GM19324 (cell line): ENCODE measurements at regions not wholly inside any gene's neighbourhood (a gene's known extent, or its start where the extent isn't known, plus 50 kb on each side); places are given as distances from the start of the nearest gene placed in this dataset.

Experiments
- ATAC-seq: cut with Tn5 transposase; IDR thresholded peaks from one replicate; pipeline ENCODE4 v1.9.1; 2021; ENCODE audit warnings: mild to moderate bottlenecking, moderate library complexity; ENCODE audit not compliant: unreplicated experiment, low FRiP score

DNA sequence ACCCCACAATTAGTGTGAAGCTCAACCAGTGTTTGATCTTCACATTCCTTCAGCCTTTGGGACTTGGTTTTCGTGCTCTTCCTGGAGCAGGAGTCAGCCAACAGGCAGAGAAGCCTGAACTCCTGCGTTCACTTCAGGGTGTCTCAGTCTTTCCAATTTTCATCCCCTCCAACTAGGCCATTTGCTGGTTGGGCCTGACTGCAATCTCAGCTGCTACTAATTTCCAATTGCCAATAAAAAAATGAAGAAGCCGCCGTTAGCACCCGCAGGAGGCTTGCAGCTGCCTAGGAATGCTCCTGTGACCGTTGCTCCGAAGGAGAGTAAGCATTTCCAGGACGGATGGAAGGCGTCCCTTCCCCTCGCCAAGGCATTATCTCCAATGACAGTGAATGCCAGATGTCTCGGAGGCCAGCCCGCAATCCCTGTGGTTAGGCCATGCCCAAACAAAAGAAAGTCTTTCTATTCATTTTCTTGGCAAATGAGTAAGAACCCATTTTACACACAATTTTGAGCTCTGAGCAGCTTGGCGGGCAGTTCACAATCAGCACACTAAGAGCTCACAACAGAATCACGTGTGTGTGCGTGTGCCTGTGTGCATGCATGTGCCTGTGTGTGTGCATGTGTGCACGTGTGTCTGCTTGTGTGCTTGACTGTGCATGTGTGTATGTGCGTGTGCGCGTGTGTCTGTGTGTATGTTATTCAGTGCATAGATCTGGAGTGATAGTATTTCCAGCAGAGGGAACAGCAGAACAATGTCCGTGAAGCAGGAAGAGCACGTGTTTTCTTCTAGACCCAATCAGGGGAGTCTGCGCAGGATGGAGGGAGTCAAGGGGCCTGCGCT is 301.2 kb downstream of the SMOC2 start:
- ATAC-seq = no peak

DNA sequence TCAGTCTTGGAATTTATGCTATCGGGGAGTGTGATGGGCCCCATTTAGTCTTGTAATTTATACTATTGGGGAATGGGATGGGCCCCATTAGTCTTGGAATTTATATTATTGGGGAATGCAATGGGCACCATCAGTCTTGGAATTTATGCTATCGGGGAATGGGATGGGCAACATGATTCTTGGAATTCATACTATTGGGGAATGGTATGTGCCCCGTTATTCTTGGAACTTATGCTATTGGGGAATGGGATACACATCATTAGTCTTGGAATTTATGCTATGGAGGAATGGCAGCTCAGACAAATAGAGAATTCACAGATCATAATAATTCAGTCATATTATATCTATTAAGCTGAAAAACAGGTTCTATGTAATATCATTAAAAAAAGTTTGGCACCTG is 300.3 kb downstream of the SMOC2 start:
- ATAC-seq = no peak

DNA sequence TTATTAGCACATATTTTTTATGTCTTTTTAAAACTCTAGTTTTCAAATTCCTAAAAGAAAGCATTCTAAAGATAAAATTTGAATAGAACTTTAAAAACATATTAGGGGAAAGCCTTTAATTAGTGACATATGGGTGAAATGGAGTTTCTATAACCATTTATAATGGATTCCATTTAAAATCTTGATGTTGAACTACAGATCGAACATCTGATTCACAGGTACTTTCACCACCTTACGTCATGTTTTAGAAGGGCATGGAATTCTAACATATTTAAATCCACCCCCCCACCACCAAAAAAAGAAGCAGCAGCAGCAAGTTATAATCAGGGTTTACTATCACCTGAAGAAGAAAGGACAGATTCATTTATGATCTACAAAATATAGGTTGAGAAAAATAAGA is 298.4 kb downstream of the SMOC2 start:
- no peak for ATAC-seq

DNA sequence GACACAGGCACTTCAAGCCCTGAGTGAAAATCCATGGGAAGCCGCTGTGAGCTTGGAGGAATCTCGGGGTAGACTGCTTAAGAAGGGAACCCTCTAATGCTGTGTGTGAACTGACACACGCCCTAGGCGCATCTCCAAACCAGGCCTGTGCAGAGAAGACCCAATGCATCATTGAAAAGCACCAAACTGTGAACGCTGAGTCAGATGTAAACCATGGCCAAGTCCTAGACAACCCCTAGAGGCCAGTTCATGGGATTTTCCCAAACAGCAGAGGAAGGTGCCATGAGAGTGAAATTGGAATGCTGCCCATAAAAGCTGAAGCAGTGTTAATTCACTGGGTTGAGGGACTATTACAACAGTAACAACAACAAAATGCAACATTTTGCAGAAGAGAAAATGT is 296.5 kb downstream of the SMOC2 start:
- ATAC-seq = no peak

DNA sequence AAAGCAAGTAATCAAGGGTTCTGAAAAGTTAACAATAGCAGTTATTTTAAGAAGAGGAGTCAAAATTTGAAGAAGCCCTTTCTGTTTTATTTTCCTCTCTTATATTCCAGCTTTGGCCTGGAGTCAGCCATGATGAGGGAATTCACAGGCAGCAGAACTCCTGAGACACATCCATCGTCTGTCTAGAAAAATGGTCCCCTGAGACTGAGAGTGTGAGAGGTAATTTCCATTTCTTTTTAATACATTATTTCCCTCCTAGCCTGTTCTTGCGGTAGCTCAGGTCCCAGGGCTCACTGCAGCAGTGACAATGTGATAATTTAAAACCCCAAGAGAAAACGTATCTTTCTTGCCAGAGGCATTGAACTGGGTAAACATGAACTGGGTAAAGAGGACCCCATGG is 296.0 kb downstream of the SMOC2 start:
- no peak for ATAC-seq

DNA sequence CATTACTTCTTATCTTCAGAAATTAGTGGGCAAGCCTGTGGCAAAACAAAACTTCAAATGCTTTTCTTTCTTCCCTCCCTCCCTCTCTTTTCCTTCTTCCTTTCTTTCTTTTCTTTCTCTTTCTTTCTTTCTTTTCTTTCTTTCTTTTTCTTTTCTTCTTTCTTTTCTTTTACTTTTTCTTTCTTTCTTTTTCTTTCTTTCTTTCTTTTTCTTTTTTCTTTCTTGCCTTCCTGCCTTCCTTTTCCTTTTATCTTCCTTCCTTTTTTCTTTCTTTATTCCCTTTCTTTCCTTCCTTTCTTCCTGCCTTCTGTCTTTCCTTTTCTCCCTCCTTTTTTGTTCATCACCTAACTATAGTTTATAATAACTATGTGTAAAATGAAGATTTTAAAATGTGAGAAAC is 295.1 kb downstream of the SMOC2 start:
- ATAC-seq = no peak

DNA sequence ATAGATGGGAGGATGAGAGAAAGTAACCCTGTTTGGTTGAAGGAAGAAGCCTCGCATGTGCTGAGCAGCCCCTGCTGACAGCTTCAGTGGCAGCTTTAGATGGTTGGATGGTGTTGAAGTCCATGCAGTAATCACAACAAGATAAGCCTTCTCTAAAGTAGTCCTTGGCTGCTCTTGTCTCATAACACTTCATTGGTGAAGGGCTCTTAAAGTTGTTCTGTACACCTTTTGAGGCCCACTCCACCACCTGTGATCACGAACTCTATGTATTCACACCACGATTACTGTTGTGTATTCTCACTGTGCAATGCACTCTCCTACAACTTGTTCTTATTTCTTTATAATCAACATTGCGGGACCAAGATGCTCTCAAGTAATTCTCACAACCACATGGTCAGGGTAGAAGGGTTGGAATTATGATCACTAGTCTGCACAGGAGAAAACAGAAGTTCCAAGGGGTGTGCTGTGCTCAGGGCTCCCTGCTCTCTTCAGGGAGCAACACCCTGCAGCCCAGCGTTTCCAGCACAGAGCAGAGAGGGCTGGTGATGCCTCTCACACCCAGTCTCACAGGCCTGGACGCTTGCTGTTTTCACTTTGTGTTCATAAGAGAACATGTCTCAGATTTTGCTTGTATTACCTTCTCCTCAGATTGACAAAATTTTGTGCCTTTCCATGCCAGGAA is 294.4 kb downstream of the SMOC2 start:
- ATAC-seq = no peak

DNA sequence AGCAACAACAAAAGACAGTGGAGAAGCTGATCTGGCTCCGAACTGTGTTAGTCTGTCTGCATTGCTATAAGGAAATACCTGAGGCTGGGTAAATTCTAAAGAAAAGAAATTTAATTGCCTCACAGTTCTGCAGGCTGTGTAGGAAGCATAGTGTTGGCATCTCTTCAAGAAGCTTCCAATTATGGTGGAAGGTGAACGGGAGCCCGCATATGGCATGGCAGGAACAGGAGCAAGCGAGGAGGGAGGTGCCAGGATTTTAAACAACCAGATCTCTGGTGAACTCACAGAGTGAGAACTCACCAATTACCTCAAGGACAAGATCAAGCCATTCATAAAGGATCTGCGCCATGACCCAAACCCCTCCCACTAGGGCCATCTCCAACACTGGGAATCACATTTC is 293.5 kb downstream of the SMOC2 start:
- ATAC-seq = no peak

DNA sequence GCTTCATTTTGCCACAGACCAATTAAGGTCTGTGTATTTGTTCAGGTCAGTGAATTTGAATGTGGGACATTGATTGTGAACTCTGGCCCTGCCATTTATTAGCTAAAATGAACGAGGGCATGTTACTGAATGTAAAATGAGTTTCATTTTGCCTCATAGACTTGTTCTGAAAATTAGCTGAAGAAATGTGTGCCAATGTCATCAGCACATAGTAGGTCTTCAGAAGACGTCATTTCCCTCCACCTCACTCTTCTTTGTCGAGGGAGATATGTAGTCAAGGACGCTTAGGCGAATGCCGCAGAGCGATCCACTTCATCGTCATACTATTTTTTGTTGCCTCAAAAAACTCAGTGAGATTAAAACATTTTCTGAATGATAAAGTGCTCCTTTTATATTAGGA is 291.7 kb downstream of the SMOC2 start:
- ATAC-seq = no peak

DNA sequence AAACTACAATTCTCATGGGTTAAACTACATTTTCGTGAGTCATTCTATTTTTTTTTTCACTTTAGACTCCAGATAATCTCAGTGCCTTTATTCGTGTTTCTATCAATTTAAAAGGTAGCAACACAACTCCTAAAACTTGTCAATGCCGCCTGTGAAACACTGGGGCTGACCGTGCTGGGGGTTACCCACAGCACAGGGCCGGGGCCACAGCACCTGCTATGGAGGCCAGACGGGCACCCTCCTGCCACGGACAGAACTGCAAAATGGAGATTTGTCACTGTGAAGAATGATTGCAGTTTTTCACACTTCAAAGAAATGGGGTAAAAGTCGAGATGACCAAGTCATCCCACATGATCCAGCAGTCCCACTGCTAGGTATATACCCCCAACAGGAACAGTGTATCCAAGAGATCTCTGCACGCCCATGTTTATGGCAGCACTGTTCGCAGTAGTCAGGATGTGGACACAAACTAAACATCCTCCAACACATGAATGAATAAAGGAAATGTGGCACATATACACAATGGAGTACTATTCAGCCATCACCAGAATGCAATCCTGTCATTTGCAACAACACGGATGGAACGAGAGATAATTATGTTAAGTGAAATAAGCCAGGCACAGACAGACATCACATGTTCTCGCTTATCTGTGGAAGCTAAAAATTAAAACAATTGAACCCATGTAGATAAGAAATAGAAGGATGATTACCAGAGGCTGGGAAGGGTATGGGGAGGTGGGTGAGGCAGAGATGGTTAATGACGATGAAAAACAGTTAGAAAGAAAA is 290.1 kb downstream of the SMOC2 start:
- no peak for ATAC-seq

DNA sequence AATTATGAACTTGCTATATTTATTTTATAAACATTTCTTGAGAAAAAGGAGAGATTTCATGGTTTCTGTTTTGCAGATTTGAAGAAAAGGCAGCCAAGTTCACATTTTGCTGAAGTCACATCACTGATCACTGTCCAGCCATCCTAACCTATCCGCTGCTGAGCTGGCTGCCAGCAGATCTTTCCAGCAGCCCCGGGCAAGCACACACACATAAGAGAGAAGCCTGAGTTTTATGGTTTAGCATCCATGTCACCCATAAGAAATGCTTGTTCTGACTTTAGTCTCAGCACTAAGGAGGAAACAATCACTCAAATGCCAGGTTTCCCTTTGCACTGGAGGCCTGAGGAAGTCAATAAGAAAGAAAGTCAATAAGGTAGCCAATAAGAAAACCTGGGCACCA is 287.1 kb downstream of the SMOC2 start:
- ATAC-seq = no peak

DNA sequence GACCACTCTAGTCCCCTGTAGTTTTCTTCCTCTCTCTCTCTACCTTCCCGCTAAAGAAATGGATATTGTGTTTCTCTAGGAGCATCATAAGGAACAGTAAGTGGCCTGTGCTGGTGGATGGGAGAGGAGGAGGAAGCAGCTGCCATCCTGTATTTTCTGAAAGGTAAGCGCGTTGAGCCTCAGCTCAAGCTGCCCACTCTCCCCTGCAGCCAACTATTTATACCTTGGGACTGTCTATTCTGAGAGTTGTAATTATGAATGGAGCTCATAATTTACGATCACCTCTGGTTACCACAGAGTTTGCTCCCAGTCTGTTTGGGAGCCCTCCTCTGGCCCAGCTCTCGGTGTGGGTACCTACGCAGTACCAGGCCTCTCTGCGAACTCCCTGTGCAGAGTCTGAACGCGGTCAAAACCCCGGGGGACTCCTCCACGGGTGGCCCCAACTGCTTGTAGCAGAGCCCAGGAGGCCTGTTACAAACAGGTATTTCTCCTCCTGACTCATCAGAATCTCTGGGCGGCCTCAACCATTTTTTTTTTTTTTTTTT is 285.4 kb downstream of the SMOC2 start:
- ATAC-seq = no peak

DNA sequence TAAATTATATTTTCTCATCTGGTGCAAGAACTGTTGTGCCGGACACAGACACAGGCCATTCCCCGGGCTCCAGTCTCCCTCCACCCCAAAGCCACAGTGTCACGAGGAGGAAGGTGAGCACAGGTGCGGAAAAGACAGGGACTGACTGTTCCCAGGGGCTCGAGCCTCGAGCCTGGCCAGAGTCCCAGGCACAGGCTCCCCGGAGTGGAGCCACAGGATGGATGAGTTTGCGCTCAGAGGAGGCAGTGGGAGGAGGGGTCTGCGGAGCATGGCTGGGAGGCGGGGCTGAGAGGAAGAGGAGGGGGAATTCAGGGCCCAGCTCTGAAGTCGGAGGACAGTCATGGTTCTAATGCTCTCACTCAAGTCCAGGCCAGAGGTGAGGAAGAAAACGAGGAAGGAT is 284.8 kb downstream of the SMOC2 start:
- no peak for ATAC-seq

DNA sequence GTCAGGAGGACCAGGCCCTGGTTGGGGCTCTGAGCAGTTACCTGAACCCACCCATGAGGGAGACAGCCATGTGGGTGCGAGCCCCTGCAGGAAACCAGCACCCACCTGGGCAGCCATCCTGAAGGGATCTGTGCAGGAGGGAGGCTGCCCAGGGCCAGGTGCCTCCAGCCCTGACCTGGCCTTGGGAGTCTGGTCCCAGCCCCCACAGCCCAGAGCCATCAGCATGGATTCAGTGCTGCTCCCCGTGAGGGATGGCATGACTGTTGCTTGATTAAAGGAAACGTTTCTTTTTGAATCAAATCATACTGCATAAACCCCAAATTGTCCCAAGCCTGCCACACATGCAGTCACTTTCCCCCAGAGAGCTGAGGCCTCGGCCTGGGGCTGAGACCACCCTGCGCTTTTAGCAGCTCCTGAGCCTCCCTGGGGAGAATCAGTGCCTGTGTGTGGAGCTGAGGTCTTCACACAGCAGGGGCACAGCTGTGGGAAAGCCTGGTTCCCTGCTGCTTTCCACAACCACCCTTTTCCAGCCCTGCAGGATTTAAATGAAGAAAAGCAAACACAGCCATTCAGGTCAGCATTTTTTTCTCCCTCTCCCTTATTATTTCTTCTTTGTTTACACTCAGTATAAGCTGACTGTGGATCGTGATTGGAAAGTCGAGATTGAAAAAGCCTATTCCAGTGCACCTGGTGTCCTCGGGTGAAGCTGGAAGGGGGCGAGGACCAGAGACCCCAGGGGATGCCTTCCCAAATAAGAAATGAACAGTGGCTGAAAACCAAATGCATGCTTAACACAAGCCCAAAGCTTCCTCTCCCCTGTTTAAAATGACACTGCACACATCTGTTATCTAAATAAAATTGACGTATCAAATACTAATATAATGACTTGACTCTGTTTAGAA is 283.9 kb downstream of the SMOC2 start:
- no peak for ATAC-seq

DNA sequence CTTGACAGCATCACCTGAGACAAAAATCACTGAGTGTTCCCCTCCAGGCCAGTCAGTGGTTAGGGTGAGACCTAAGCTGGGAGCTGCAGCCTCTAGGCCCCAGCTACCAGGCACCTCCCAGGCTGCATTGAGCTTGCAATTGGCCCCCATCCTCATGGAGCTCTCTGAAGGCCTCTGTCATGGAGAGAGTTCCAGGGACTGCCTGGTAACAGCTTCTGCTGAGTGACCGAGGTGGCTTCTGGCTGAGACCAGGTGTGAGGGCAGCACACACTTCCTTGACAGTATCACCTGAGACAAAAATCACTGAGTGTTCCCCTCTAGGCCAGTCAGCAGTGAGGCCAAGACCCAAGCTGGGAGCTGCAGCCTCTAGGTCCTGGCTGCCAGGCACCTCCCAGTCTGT is 283.0 kb downstream of the SMOC2 start:
- no peak for ATAC-seq

DNA sequence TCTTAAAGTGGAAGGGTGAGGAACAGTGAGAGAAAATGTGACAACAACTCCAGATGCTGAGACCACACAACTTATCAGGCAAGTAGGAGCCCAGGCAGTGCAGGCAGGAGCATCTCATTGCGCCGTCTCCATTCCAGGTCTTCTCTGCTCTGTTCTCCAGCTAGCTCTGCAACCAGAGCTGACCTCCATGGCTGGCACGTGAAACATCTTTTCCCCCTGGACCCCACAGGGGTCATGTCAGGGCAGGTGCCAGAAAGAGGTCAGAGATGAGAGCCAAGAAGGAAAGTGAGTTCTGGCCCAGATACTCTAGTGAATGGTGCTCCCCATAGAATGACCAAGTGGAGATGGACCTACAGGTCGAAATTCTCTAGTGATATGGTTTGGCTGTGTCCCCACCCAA is 281.4 kb downstream of the SMOC2 start:
- no peak for ATAC-seq

DNA sequence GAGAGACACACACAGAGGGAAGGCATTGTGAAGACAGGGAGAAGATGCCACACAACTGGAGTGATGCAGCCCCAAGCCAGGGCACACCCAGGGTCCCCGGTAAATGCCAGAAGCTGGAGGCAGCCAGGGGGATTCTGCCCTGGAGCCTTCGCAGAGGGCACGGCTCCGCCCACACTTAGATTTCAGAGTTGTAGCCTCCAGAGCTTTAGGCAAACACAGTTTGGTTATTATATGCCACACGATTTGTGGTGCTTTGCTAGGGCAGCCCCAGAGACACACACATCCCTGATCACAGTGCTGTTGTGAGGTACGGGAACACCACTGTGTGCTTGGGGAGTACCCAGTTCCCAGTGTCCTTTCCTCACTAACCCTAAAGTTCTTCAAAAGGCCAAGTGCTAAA is 280.6 kb downstream of the SMOC2 start:
- ATAC-seq = no peak

DNA sequence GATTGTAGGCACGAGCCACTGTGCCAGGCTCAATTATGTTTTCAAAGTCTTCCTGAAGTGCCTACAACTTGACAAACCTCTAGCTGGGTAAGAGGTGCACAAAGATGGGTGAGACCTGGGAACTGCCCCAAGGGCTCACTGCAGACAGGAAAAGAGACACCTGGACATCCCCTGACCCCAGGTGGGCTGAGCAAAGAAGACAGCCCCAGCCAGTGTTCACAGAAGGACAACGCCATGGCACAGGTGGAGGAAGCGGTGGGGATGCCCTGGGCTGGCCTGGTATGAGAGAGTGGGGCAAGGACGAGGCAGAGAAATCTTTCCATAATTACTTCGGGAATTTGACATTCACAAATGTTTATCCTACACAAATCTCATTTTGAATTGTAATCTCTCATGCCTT is 278.9 kb downstream of the SMOC2 start:
- no peak for ATAC-seq

DNA sequence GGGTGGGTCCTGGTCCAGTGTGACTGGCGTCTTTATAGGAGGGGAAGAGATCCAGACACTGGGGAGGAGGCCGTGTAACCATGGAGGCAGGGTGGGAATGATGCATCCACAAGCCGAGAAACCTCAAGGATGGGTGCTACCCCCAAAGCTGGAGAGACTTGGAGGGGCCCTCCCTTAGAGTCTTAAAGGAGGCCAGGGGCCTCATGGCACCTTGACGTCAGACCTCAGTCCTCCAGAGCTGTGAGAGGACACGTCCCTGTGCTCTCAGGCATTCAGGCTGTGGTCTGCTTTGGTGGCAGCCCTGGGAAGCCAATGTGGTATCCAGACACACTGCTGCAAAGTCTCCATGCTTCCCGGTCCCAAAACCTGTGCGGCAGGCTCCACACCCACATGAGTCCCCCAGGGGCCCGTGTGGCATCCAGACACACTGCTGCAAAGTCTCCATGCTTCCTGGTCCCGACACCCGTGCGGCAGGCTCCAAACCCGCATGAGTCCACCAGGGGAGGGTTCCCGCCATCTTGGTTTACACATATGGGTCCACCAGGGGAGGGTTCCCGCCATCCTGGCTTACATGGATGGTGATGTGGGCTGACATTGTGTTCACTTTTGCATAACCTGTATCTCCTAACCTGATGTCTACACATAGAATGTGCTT is 278.0 kb downstream of the SMOC2 start:
- ATAC-seq = no peak
